ENCODE measurements at regions not wholly inside any gene's neighbourhood (a gene's known extent, or its start where the extent isn't known, plus 50 kb on each side); places are given as distances from the start of the nearest gene placed in this dataset.
A peak's percentile ranks its signal among the peaks of the same experiment; 100 is the strongest.

DNA sequence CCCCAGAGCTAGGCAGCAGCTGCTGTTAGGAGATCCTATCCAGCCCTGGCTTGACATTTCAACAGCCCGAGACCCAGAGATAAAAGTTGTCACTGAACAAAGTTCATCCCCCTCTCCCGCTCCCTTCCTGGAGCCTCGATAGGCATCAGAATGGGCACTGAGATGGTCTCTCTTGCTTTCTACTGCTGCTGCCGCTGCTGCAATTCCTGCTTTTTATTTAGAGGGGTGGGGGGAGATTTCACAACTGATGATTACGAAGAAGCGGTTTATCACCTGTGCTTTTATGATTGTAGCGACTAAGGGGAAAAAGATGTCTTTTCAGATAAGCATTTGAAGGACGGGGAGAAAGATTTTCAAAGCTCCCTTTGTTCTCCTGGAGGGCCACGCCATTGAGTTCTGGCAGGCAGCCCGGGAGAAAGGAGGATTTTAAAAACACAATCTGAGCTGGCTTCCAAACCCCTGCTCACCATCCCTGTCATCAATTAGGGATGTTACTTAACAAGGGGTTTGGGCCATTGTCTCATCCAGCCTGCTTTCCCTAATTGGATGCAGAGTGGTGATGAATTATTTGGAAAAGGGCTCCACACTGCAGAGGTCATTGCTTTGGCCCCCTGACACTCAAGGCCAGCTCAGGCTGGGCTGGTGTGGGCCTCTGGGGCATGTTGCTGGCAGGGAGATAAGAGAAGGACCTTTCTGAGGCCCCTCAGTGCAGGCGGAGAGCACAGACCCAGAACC, 344.7 kb downstream of the BUD13 start:
- DNase-seq: no peak

DNA sequence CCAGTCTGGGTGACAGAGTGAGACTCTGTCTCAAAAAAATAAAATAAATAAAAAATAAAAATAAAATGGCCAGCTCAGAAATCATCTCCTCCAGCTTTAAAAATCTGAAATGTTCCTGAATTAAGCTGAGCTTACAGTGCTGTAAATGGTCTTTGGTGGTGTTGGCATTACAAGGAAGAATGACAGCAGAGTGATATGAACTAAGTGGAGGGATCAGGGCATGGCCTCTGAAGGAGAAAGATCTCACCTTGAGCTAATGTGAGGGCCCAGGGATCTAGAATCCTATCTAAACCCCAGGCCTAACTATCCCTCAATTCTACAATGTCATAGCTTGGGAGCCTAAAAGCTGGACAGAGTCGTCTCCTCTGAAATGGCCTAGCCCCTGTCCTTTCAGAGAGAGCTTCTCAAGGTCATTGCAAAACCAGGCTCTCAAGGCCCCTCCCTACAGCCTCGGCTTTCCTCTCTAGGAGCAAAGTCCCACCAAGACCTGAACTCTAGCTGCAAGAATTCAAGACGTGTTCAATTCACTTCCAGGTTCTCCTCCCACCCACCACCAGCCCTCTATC, 345.4 kb downstream of the BUD13 start:
- DNase-seq: no peak

DNA sequence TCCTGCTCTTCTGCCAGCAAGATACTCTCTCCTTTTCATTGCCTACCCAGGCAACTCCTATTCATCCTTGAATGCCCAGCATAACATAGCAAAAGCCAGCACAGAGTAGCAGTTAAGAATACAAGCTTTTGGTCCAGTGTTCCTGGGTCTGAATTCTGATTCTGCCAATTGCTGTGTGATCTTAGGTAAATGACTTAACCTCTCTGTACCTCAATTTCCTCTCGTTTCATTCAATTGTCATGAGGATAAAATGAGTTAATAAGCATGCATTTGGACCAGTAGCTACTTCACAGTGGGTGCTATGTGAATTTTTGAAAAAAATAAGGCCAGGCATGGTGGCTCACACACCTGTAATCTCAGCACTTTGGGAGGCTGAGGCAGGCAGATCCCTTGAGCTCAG, 346.0 kb downstream of the BUD13 start:
- DNase-seq: no peak

DNA sequence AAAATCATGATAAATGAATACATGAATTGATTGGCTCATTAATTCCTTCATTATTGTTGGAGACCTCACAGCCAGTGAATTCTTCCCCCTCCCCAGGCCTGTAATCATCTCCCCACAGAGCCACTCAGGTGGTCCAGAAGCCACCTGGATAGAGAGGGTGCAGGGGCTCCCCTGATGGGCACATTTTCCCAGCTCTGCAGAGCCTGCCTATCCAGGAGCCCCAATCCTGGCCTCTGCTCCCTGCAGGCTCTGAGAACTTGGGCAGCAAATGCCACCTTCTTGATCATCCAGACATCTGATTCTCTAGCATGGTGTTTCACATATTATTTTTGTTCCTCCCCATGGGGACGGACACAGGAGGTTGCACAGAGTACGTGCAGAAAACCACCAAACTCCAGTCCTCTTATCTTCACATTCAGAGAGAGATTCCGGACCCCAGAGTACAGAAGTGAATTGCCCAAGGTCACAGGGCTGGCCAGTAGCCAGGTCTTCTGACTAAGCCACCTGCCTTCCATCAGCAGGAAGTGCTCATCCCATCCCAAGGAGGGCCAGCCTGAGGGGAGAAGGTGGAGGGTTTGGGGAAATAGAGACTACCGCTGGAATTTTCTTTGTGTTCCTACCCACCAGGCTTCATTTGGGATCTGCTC, 348.0 kb downstream of the BUD13 start:
- DNase-seq: no peak

DNA sequence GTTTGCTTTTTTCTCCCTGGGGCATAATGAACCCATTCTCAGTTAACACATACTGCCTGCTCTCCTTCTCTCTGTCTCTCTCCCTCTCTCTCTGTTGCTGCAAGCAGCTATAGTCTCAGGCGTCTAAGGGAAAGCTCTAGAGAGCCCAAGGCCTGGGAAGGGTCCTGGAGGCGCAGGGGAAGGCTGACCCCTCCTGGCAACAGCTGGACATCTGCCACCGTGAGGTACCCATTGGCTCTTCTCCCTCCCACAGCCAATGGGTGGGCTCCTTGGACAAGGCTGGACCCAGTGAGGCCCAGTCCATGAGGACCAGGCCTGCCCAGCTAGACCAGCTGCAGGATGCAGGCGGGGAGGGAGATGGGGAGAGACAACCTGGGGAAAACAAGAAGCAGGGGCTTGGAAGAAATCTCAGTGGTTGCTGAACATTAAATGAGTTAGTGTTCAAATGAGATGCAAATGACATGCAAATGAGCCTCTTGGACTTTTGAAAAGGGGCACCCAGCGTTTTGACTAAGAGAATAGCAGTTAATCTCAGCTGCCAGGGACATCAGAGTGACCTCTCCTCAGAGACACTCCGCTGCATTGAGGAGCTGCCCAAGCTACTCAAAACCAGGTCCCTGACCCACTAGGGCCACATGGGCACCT, 349.7 kb downstream of the BUD13 start:
- DNase-seq: no peak

DNA sequence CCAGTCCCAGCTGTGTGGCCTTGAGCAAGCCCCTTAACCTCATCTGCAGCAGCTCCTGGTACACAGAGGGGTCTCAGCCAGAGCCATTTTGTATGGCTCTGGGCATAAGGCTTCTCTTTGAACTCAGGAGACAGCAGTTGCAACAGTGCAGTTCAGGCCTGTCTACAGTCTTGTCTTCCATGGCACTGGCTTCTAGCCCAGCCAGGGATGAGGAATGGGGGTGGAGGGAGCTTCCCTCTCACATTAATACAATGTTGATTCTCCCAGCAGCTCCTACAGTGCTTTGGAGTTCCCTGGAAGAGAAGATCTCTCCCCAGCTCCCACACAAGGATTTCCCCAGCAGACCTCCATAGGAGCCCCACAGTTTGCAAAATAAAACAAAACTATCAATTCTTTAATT, 350.2 kb downstream of the BUD13 start:
- DNase-seq: no peak

DNA sequence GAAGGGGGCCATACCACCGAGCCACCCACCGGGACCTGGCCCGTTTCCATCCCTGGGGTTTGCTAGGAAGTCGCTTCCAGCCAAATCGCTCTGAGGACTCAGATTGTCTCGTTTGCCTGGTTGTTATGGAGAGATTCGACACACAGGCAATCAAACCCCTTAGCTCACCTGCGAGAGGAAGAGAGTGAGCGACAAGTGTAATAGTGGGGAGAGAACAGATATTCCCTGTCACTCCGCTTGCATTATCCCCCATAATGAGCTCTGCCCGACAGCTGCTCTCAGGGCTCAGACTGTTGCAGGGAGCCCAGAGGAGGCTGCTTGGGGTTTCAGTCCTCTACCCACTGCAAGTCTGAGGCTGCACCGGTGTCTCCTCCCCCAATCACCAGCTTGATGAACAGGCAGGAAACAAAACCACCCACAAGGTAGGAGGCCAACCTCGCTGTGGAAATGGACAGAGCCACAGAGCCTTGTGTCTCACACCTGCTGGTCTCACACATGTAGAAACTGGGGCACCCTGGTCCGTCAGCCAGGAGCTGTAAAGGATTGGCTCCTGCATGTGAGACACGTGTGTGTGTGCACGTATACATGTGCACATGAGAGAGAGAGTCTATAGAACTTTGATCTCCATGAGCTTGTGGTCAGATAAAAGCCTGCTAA, 351.1 kb downstream of the BUD13 start:
- DNase-seq: no peak

DNA sequence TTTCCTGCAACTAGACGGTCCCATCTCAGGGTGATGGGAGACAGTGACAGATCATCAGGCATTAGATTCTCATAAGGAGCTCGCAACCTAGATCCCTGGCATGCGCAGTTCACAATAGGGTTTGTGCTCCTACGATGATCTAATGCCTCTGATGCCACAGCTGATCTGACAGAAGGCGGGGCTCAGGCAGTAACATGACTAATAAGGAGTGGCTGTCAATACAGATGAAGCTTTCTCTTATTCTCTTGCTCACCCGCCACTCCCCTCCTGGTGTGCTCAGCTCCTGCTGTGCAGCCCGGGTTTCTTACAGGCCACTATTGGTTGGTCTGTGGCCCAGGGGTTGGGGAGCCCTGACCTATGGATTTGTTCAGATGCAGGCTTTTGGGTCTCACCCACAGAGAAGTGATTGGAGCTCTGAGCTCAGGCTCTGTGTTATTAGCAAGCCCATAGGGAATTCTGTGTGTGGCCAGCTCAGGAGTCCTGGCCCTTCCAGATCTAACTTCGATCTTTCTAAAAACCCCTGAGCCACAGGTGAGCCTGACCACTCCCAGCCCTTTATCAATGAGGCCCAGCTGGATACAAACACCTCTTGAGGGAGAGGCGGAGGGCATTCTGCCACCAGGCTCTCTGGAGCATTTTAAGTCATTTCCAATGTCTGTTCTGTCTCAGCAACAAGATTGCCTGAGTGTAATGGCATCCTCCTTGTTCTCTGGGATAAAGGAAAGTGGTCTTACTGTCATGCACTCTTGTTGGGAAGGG, 351.8 kb downstream of the BUD13 start:
- no peak for DNase-seq

DNA sequence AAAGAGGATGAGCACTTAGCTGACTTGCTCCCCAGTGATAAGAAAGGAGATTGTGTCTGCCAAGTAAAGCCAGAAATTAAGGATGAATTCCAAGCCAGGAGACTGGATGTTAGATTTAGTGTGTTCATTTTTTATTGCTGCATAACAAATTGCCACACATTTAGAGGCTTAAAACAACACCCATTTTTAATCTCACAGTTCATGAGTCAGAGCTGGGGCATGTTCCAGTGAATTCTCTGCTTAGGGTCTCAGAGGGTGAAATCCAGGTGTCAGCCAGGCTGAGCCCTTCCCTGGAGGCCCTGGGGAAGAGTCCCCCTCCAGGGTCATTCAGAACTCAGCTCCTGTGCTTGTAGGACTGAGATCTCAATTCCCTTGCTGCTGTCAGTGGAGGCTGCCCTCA, 352.8 kb downstream of the BUD13 start:
- no peak for DNase-seq

DNA sequence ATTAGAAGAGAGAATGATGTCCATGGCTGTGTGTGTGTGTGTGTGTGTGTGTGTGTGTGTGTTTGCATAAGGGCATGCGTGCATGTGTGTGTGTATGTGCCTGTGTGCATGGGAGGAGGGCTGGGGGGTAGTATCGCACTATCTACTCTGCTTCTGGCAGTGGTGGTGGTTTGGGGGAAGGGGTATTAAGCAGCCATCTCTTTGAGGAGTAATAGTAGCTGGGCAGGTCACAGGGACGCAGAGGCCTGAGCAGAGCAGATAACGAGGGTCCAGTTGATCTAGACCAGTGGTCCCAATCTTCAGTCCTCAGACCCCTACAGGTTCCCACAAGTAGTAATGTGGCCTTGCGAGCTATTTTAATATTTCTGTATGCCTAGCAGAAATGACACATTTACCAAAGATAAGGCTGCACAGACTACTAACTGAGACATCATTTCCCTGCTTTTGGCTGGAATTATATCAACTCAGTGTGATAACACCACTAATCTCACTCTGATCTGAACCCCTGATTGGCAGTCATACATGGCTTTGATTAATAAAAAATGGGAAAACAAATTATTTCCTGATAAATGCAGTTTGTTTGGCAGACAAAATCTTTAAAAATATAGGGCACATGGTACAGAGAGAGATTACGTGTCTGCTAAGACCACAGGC, 354.3 kb downstream of the BUD13 start:
- DNase-seq: no peak

DNA sequence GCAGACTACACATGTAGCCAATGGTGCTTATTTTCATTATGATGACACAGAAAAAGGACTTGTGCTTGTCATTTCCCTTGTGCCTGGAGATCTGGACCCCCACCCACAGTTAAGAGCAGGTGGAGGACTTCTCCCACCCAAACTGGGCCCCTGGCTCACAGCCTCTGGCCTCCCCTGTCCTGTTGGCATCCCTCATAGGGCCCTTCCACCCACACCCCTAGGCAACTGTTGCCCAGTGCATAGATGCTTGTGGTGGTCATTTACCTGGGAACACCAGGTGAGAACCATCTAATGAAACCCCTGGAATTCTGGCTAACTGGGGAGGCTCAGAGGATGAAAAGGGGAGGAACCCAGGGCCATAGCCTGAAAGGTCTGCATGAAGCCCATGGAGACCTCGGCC, 355.9 kb downstream of the BUD13 start:
- no peak for DNase-seq

DNA sequence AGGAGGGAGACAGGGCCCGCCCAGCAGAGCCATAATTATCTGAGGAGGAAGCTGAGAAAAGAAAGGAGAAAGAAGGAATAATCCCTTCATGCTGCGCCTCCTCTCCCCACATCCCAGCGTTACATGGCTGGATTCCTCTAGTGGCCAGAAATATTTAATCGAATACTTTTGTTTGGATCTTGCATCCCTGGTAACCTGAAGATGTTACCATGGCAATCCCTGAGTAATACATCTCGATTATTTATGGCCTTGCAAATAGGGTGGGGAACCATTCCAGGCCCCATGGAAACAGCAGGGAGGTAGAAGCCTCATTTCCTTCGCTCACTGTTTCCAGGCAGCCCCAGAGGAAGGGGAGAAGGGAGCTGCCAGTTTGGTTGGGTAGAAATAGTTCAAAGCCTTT, 357.7 kb downstream of the BUD13 start:
- DNase-seq: peak; percentile 64

DNA sequence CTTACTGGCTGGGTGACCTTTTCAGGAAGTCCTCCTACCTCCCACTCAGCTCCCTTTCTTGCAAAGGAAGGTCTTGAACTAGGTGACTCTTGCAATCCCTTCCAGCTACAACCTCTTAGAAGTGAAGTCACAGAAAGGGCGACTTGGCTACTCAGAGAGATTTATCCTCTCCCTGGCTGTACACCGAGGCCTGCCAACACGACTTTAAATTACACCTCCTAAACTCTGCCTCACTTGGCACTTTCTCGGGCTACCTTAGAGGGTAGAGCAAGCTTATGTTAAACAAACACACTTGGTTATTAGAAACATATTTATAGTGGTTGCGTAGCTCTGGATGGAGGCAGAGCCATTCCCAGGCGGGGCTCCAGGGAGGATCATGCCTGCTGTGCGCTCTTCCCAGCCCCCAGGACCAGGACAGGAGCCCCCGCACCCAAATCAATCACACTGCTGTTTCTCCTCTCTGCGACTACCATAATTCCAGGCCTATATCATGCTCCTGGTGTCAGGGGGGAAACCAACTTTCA, 358.4 kb downstream of the BUD13 start:
- peak; percentile 51 for DNase-seq

DNA sequence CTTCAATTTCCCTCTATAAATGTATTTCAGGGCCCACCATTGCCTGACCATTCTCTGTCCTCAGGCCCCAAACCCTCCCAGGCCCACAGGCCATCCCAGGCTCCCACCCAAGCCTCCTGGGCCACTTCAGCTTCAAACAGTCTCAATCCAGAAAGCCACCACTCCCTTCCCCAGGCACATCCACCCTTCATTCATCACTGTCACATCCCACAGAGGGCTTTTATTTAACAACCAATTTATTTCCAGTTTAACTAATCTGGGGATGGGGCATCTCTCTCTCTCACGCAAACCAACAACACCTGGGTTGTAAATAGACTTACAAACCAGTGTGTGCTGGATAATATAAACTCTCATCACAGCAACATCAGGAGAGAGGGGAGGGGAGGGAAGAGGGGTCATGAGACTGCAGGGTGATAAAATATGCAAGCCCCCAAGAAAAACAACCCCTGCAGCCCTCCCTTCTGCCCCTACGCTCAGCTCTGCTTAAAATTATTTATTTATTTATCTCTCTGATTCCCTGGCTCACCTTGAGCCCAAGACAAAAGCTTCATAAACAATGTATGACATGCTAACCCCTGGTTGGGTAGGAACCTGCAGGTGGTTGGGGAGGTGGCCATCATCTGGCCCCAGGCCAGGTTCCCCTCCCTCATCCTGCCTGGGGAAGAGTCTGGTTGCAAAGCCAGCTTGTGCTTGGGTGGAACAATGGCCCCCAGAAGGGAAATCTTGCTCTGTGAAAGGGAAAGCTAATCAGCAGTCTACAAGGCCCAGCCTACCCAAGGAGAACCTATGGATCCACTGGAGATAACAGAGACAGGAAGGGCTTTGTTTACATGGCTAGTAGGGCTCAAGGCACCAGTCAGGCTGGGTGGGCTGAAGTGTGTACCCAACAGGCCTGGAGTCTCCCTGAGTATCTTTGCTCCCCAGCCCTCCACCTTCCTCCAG, 359.2 kb downstream of the BUD13 start:
- DNase-seq: no peak

DNA sequence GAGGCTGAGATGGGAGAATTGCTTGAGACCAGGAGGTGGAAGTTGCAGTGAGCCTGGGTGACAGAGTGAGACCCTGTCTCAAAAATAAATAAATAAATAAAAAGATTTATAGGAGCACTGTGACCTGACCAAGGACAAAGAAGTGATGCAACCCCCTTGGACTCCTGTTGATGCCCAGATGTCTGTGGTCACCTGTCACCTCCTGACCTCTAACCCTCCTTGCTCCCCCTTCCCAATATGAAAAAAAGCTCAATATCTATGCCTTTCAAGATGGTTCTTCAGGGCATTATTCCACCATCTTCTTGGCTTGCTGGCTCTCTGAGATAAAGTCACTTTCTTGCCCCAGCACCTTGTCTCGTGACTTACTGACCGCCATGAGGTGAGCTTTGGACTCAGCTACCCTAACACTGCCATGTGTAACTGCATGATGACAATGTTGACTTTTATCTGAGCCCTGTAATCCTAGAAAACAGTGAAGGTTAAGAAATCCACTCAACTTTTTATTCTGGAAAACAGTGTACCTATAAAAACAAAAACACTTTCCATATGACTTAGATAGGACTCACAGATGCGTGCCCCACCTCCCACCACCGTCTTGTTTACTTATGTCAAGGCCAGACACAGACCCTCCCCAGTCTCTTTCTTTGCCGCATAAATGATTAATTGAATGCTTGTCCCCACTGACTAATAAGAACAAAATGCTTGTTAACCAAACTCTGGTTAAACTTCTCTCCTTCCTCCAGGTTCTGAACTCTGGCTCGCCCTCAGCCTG, 360.5 kb downstream of the BUD13 start:
- DNase-seq: no peak

DNA sequence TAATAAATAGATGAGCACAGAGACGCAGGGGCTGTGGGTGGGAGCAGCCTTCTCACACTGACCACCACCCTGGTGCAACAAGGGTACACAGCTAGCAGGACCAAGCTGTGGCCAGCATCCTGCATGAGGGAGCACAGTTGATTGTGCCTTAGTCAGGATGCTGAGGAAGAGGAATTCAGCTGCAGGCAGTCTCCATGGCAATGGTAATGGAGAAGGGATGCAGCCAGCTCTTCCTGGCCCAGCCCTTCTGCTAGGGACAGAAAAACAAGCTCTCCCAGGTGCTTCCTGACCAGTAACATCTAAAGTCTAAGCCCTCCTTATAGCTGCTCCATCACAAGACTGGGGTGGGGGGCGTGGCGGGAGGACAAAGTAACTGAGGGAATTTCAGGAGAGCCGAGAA, 363.5 kb downstream of the BUD13 start:
- no peak for DNase-seq

DNA sequence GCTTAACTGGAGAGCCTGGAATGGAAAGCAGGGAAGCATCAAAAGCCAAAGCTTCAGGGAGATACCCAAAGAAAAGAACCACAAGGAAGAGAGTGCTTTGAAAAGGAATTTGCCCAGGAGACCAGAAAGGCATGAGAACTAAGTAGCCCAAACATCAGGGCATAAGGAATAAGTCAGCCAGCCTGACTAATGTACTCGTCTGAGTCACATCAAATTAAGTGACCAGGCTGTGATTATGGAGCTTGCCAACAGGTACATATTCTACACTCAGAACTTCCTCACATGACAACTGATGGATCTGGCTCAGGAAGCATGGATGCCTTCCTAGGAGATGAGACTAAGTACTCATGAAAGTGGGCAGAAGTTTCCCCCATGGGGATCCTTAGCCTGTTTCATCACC, 366.7 kb downstream of the BUD13 start:
- no peak for DNase-seq

DNA sequence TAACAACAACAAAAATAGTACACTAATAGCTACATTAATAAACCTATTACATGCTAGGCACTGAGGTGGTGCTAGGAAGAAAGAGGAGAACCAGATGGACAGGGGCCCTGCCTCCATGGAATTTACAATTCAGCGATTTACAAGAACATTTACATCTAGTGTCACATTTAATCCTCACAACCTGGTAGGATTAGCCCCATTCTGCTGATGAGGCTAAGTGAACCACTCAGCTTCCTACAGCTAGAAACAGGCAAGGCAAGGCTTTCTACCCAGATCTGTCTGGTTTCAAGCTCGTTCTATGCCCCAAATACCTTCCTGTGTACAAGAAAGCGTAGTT, 368.4 kb downstream of the BUD13 start:
- DNase-seq: no peak

DNA sequence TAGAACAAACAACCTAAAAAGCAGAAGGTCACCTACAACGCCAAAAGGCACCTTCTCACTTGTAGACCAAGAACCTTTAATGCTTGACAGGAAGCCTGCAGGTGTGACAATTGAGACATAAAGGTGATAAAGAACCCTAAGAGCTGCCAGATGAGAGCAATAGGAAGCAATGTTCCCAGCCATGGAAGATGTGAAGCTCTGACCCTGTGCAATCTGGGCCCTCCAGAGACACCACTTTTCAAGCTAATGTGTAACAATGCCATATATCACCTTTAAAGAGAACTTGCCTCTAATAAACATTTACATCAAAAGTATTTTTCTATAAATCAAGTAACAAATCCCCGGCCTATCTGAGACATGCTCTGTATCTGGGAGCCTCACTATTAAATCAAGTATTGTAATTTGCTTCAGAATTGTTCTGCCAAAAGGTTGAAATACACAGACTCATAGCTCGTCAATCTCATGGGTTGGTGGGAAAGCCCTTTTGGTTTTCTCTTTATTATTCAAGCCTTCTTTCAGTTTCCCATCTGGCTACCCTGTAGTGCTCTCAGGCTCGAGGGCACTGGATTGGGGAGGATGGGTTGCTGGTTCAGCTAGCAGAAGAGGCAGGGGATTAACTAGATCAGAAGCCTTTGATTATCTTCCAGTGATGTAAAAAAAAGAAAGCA, 368.9 kb downstream of the BUD13 start:
- no peak for DNase-seq

Data from left hindlimb (tissue), 1 donor.